IMR-90 (cell line): ENCODE measurements at regions not wholly inside any gene's neighbourhood (a gene's known extent, or its start where the extent isn't known, plus 50 kb on each side); places are given as distances from the start of the nearest gene placed in this dataset.

Source experiments
- ATAC-seq: fragments of 200-7000 bp; cut with Tn5 transposase; 2 replicates; pipeline ENCODE4 v1.9.1; 2020; ENCODE audit warnings: low read depth, mild to moderate bottlenecking, moderate library complexity
- BruUV-seq: library from RNA; stranded (reverse); fragments of 400-500 nt; replicated peaks from 2 replicates; lab custom pipeline; 2021; lab: Mats Ljungman, UMichigan
- CTCF ChIA-PET: fragments of 300-600 bp; formaldehyde crosslinking; extraction: SDS; loops from one replicate; lab custom pipeline; 2021; ENCODE audit warnings: antibody characterized with exemption; lab: Yijun Ruan, JAX
- POLR2A ChIA-PET: fragments of 300-600 bp; sonication (Branson Sonifier 250); formaldehyde crosslinking; loops from one replicate; lab custom pipeline; 2022; ENCODE audit warnings: antibody characterized with exemption; ENCODE audit not compliant: unreplicated experiment; lab: Charles Lee
- DNase-seq: peaks from one replicate; pipeline ENCODE4 v3.0.0; 2013
- H2AFZ ChIP-seq: replicated peaks from 2 replicates; pipeline ENCODE3; 2013; ENCODE audit warnings: low read length, mild to moderate bottlenecking; ENCODE audit not compliant: poor library complexity
- H2AK5ac ChIP-seq: 2 replicates; pipeline ENCODE4 v1.6.1; 2013; ENCODE audit warnings: low read depth, low read length, inconsistent platforms
- H2AK9ac ChIP-seq: replicated peaks from 2 replicates; pipeline ENCODE3; 2013; ENCODE audit warnings: mild to moderate bottlenecking, low read depth, low read length, moderate library complexity; ENCODE audit not compliant: poor library complexity
- H2BK120ac ChIP-seq: 2 replicates; pipeline ENCODE4 v1.6.1; 2013; ENCODE audit warnings: low read depth, low read length, inconsistent platforms
- H2BK15ac ChIP-seq: 3 replicates; pipeline ENCODE4 v1.6.1; 2013; ENCODE audit warnings: low read depth, low read length, inconsistent platforms
- H2BK20ac ChIP-seq: 2 replicates; pipeline ENCODE4 v1.6.1; 2013; ENCODE audit warnings: low read depth, mild to moderate bottlenecking, inconsistent platforms, low read length, moderate library complexity
- H2BK5ac ChIP-seq: 2 replicates; pipeline ENCODE4 v1.6.1; 2013; ENCODE audit warnings: mild to moderate bottlenecking, low read depth, low read length, inconsistent platforms; ENCODE audit not compliant: poor library complexity, severe bottlenecking
- H3K14ac ChIP-seq: replicated peaks from 2 replicates; pipeline ENCODE4 v1.6.1; 2013; ENCODE audit warnings: low read depth, low read length, inconsistent platforms
- H3K18ac ChIP-seq: 2 replicates; pipeline ENCODE4 v1.6.1; 2013; ENCODE audit warnings: low read depth, low read length, control low read depth
- H3K23ac ChIP-seq: 2 replicates; pipeline ENCODE4 v1.6.1; 2013; ENCODE audit warnings: low read depth, low read length, inconsistent platforms
- H3K27ac ChIP-seq: 2 replicates; pipeline ENCODE4 v1.5.1; 2013; ENCODE audit warnings: mild to moderate bottlenecking, control low read depth, low read length; ENCODE audit not compliant: insufficient read depth
- H3K27me3 ChIP-seq: 2 replicates; pipeline ENCODE4 v1.6.1; 2013; ENCODE audit warnings: low read length; ENCODE audit not compliant: control insufficient read depth, insufficient read depth
- H3K36me3 ChIP-seq: 2 replicates; pipeline ENCODE4 v1.6.1; 2013; ENCODE audit warnings: low read length, mixed read lengths; ENCODE audit not compliant: control insufficient read depth, insufficient read depth
- H3K4ac ChIP-seq: 2 replicates; pipeline ENCODE4 v1.6.1; 2013; ENCODE audit warnings: low read depth, low read length, inconsistent platforms
- H3K4me1 ChIP-seq: 2 replicates; pipeline ENCODE4 v1.6.1; 2013; ENCODE audit warnings: low read length, mixed read lengths; ENCODE audit not compliant: control insufficient read depth, insufficient read depth
- H3K4me2 ChIP-seq: 2 replicates; pipeline ENCODE4 v1.6.1; 2013; ENCODE audit warnings: low read depth, mild to moderate bottlenecking, control low read depth, low read length, moderate library complexity
- H3K4me3 ChIP-seq: 2 replicates; pipeline ENCODE4 v1.5.1; 2013; ENCODE audit warnings: low read depth, mild to moderate bottlenecking, control low read depth, low read length, moderate library complexity; ENCODE audit not compliant: insufficient read depth
- H3K56ac ChIP-seq: 2 replicates; pipeline ENCODE4 v1.6.1; 2013; ENCODE audit warnings: low read length, inconsistent platforms; ENCODE audit not compliant: insufficient read depth; ENCODE audit errors: extremely low read depth
- H3K79me1 ChIP-seq, 2 experiments: 2 replicates each; pipeline ENCODE4 v1.6.1; 2013; ENCODE audit warnings: low read length in 2 of 2, inconsistent platforms in 1 of 2, low read depth in 1 of 2
- H3K9ac ChIP-seq: 2 replicates; pipeline ENCODE4 v1.6.1; 2013; ENCODE audit warnings: low read depth, low read length, control low read depth
- H3K9me1 ChIP-seq: 2 replicates; pipeline ENCODE4 v1.6.1; 2013; ENCODE audit warnings: low read length, inconsistent platforms; ENCODE audit not compliant: insufficient read depth
- H3K9me3 ChIP-seq: 2 replicates; pipeline ENCODE4 v1.6.1; 2013; ENCODE audit warnings: low read length; ENCODE audit not compliant: control insufficient read depth, insufficient read depth
- H4K20me1 ChIP-seq: 2 replicates; pipeline ENCODE4 v1.6.1; 2013; ENCODE audit warnings: low read length, inconsistent platforms; ENCODE audit not compliant: insufficient read depth
- H4K5ac ChIP-seq: 2 replicates; pipeline ENCODE4 v1.6.1; 2013; ENCODE audit warnings: mild to moderate bottlenecking, low read depth, low read length, control low read depth
- H4K8ac ChIP-seq, 2 experiments: 2 replicates each; pipeline ENCODE4 v1.6.1; 2013; ENCODE audit warnings: low read depth in 2 of 2, low read length in 2 of 2, control low read depth in 1 of 2, inconsistent platforms in 1 of 2
- H4K91ac ChIP-seq: 2 replicates; pipeline ENCODE4 v1.6.1; 2013; ENCODE audit warnings: low read depth, low read length, inconsistent platforms; ENCODE audit not compliant: insufficient read depth
- MAZ ChIP-seq: IDR thresholded peaks from 2 replicates; pipeline ENCODE4 v1.6.1; 2012; ENCODE audit warnings: low read depth, mild to moderate bottlenecking, low read length, improper control_type of control experiment, moderate library complexity, borderline replicate concordance
- POLR2A ChIP-seq: IDR thresholded peaks from 2 replicates; pipeline ENCODE4 v1.6.1; 2012; ENCODE audit warnings: mild to moderate bottlenecking, low read depth, low read length
- RFX5 ChIP-seq: IDR thresholded peaks from 2 replicates; pipeline ENCODE4 v1.8.0; 2012; ENCODE audit warnings: low read depth, mild to moderate bottlenecking, low read length, moderate library complexity
- SMC3 ChIP-seq: fragments of 150-350 bp; IDR thresholded peaks from 2 replicates; pipeline ENCODE4 v1.6.1; 2016; ENCODE audit warnings: low read depth, mild to moderate bottlenecking, antibody characterized with exemption, low read length, moderate library complexity
- WGBS, 2 experiments: methylation state at CpG; one replicate each; pipeline versions ENCODE4 v1.1.5 to v1.1.7; 2013; ENCODE audit warnings: missing lambda C conversion rate in 2 of 2; ENCODE audit not compliant: insufficient read length in 1 of 2; ENCODE audit errors: extremely low coverage in 2 of 2; 5-methylcytosine and 5-hydroxymethylcytosine counted together
- dilution Hi-C: fragments of 300-500 bp; cut with HindIII; formaldehyde crosslinking; loops from one replicate; pipeline ENCODE4 v1.14.3; 2018; ENCODE audit warnings: low sequenced_read_pairs; ENCODE audit not compliant: unreplicated experiment
- in situ Hi-C: fragments of 300-500 bp; cut with MboI; formaldehyde crosslinking; loops from 3 replicates; pipeline ENCODE4 v1.14.3; 2019; ENCODE audit warnings: low sequenced_read_pairs, inconsistent platforms, mixed read lengths
- intact Hi-C: fragments of 100-400 bp; cut with micrococcal nuclease; formaldehyde crosslinking; loops from 2 replicates; pipeline ENCODE4 v1.10.0; 2022
- TF ChIP-seq, protein P1 (sequence below): fragments of 150-350 bp; IDR thresholded peaks from 2 replicates; pipeline ENCODE4 v1.6.1; 2017; ENCODE audit warnings: mild to moderate bottlenecking, antibody characterized with exemption, low read length, low read depth
- TF ChIP-seq, protein P2 (sequence below): conservative IDR thresholded peaks from 2 replicates; pipeline ENCODE4 v1.5.1; 2012; ENCODE audit warnings: mild to moderate bottlenecking, low read depth, low read length, improper control_type of control experiment

DNA sequence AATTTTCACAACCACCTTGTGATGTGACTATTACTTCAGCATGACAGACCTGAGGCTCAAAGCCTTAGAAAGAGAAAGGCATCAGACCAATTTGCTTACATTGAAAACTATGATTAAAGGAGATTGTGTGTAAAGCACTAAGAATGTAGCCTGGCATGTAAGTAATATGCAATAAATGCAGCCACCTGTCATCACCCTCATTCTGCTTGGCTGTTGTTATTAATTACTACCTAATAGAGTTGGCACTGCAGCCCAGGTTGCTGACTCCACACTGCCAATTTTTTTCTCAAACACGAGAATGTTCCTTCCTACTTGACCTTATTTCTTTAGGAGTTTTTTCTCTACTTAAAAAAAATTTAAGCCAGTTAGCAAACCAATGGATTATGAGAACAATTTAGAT, 61.2 kb upstream of the NPVF start:
- no peaks in the 10 kb centered on the region for H3K9me1 ChIP-seq
- H2AK5ac ChIP-seq: no peak overlapping the region
- ChIA-PET CTCF (no interaction called here), POLR2A (no interaction called here)
- H4K20me1 ChIP-seq: no peaks in the 10 kb centered on the region
- H2AK9ac ChIP-seq: no peak overlapping the region
- dilution Hi-C loops: no loop called here
- H2AFZ ChIP-seq: no peak overlapping the region
- no peak overlapping the region for H3K18ac ChIP-seq
- H3K4me1 ChIP-seq: no peaks in the 10 kb centered on the region
- no peak overlapping the region for H4K8ac ChIP-seq
- TF ChIP-seq RFX5: no peak
- TF ChIP-seq, protein P1, sequence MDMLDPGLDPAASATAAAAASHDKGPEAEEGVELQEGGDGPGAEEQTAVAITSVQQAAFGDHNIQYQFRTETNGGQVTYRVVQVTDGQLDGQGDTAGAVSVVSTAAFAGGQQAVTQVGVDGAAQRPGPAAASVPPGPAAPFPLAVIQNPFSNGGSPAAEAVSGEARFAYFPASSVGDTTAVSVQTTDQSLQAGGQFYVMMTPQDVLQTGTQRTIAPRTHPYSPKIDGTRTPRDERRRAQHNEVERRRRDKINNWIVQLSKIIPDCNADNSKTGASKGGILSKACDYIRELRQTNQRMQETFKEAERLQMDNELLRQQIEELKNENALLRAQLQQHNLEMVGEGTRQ: no peak
- no peak for TF ChIP-seq POLR2A
- TF ChIP-seq, protein P2, sequence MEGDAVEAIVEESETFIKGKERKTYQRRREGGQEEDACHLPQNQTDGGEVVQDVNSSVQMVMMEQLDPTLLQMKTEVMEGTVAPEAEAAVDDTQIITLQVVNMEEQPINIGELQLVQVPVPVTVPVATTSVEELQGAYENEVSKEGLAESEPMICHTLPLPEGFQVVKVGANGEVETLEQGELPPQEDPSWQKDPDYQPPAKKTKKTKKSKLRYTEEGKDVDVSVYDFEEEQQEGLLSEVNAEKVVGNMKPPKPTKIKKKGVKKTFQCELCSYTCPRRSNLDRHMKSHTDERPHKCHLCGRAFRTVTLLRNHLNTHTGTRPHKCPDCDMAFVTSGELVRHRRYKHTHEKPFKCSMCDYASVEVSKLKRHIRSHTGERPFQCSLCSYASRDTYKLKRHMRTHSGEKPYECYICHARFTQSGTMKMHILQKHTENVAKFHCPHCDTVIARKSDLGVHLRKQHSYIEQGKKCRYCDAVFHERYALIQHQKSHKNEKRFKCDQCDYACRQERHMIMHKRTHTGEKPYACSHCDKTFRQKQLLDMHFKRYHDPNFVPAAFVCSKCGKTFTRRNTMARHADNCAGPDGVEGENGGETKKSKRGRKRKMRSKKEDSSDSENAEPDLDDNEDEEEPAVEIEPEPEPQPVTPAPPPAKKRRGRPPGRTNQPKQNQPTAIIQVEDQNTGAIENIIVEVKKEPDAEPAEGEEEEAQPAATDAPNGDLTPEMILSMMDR: no peak
- no peak for TF ChIP-seq SMC3
- TF ChIP-seq MAZ: no peak
- H3K23ac ChIP-seq: no peak overlapping the region
- H3K14ac ChIP-seq: no peak overlapping the region
- H2BK5ac ChIP-seq: no peak overlapping the region
- H3K27me3 ChIP-seq: no peaks in the 10 kb centered on the region
- no peak overlapping the region for H4K91ac ChIP-seq
- H3K36me3 ChIP-seq: no peaks in the 10 kb centered on the region
- no peak for DNase-seq
- H4K5ac ChIP-seq: no peak overlapping the region
- H3K79me1 ChIP-seq: no peaks in the 10 kb centered on the region
- no peak overlapping the region for H3K4me3 ChIP-seq
- no peak overlapping the region for H3K4ac ChIP-seq
- intact Hi-C loops: no loop called here
- no peak overlapping the region for H3K27ac ChIP-seq
- WGBS, 2 experiments: no CpG with 5 or more reads among the region's 1 CpG
- H2BK15ac ChIP-seq: no peak overlapping the region
- in situ Hi-C loops: no loop called here
- ATAC-seq: no peak
- BruUV-seq: no TSS peak
- no peak overlapping the region for H3K56ac ChIP-seq
- H3K9me3 ChIP-seq: no peaks in the 10 kb centered on the region
- H2BK20ac ChIP-seq: no peak overlapping the region
- no peak overlapping the region for H3K9ac ChIP-seq
- H3K4me2 ChIP-seq: no peak overlapping the region
- no peak overlapping the region for H2BK120ac ChIP-seq
